NCI-H1930 (cell line): ENCODE measurements at regions not wholly inside any gene's neighbourhood (a gene's known extent, or its start where the extent isn't known, plus 50 kb on each side); places are given as distances from the start of the nearest gene placed in this dataset.
"Not testable (repeated sequence)": the region's sequence is repeated elsewhere in the genome, so short reads cannot be mapped to it uniquely, and the experiment has no call there.

ENCODE experiments used
- DNase-seq, 2 experiments: peaks; one replicate each; lab custom pipeline; 2025; lab: John Stamatoyannopoulos, UW

- DNase-seq = no peak
Measured at GRCh38 chr14:71165121-71166031, 258.1 kb downstream of the PCNX1 start.

- DNase-seq = no peak
Measured at GRCh38 chr14:71166180-71166837, 259.1 kb downstream of the PCNX1 start.

- not testable (repeated sequence) for DNase-seq
Measured at GRCh38 chr14:71167325-71167950, 260.2 kb downstream of the PCNX1 start.

GRCh38 chr14:71168161-71168560 lies 260.9 kb downstream of the PCNX1 start:
- DNase-seq = not testable (repeated sequence)

GRCh38 chr14:71168564-71169427 lies 261.5 kb downstream of the PCNX1 start:
- no peak for DNase-seq

- DNase-seq = no peak
Measured at GRCh38 chr14:71169861-71170260, 262.6 kb downstream of the PCNX1 start.

- DNase-seq = no peak
Measured at GRCh38 chr14:71175491-71175890, 268.2 kb downstream of the PCNX1 start.

- no peak for DNase-seq
Measured at GRCh38 chr14:71179066-71179465, 271.8 kb downstream of the PCNX1 start.

GRCh38 chr14:71180397-71180796 lies 273.1 kb downstream of the PCNX1 start:
- DNase-seq = no peak

GRCh38 chr14:71181215-71182003 lies 274.1 kb downstream of the PCNX1 start:
- no peak for DNase-seq

- no peak for DNase-seq
Measured at GRCh38 chr14:71183876-71184689, 276.8 kb downstream of the PCNX1 start.

GRCh38 chr14:71185637-71186036 lies 278.4 kb downstream of the PCNX1 start:
- no peak for DNase-seq

GRCh38 chr14:71187633-71188356 lies 280.5 kb downstream of the PCNX1 start:
- DNase-seq = no peak

- no peak for DNase-seq
Measured at GRCh38 chr14:71190770-71191374, 283.6 kb downstream of the PCNX1 start.

- no peak for DNase-seq
Measured at GRCh38 chr14:71193663-71194062, 286.4 kb downstream of the PCNX1 start.

GRCh38 chr14:71194251-71194650 lies 287.0 kb downstream of the PCNX1 start:
- DNase-seq = no peak

- no peak for DNase-seq
Measured at GRCh38 chr14:71196921-71197320, 289.7 kb downstream of the PCNX1 start.

GRCh38 chr14:71198687-71199086 lies 291.4 kb downstream of the PCNX1 start:
- DNase-seq = no peak

- no peak for DNase-seq
Measured at GRCh38 chr14:71201840-71202239, 294.6 kb downstream of the PCNX1 start.
